SK-N-SH (cell line): ENCODE measurements at regions not wholly inside any gene's neighbourhood (a gene's known extent, or its start where the extent isn't known, plus 50 kb on each side); places are given as distances from the start of the nearest gene placed in this dataset.

Source experiments
- CTCF ChIA-PET: fragments of 300-600, 350-600 bp; formaldehyde crosslinking; extraction: SDS; loops from one replicate; lab custom pipeline; 2021; lab: Yijun Ruan, JAX
- POLR2A ChIA-PET: fragments of 350-600 bp; sonication (Branson Sonifier 250); formaldehyde crosslinking; extraction: SDS; loops from one replicate; lab custom pipeline; 2020; ENCODE audit warnings: antibody characterized with exemption, inconsistent platforms; lab: Yijun Ruan, JAX
- DNase-seq: peaks from one replicate; pipeline ENCODE4 v3.0.0; 2012
- H2AFZ ChIP-seq: fragments of 200-600 bp; sonication (generic); 2 replicates; pipeline ENCODE4 v1.8.1; 2016; ENCODE audit warnings: antibody characterized with exemption, mild to moderate bottlenecking, low read depth
- H3F3A ChIP-seq: fragments of 200-600 bp; sonication (generic); replicated peaks from 2 replicates; pipeline ENCODE3; 2016; ENCODE audit warnings: antibody characterized with exemption, mild to moderate bottlenecking; ENCODE audit not compliant: insufficient read depth
- H3K27ac ChIP-seq, 2 experiments: fragments of 200-500 bp in 1 of 2; fragments of 200-600 bp in 1 of 2; sonication (Bioruptor generic) in 1 of 2; sonication (generic), shearing (Covaris generic) in 1 of 2; 2 replicates each; pipeline versions ENCODE4 v1.5.1 to v1.6.1; 2014 to 2016; ENCODE audit warnings: low read depth in 2 of 2, inconsistent platforms in 1 of 2, low read length in 1 of 2, mild to moderate bottlenecking in 1 of 2, mixed read lengths in 1 of 2
- H3K27me3 ChIP-seq: fragments of 200-600 bp; sonication (generic), shearing (Covaris generic); 2 replicates; pipeline ENCODE4 v1.6.1; 2016; ENCODE audit warnings: mixed run types; ENCODE audit not compliant: insufficient read depth
- H3K36me3 ChIP-seq, 2 experiments: fragments of 200-500 bp in 1 of 2; fragments of 200-600 bp in 1 of 2; sonication (Bioruptor generic) in 1 of 2; sonication (generic) in 1 of 2; replicated peaks in 1 of 2; 2 replicates each; pipeline versions ENCODE3 to v1.5.1; 2014 to 2016; ENCODE audit warnings: low read length in 1 of 2, mild to moderate bottlenecking in 1 of 2; ENCODE audit not compliant: insufficient read depth in 2 of 2, control insufficient read depth in 1 of 2
- H3K4me1 ChIP-seq, 2 experiments: fragments of 200-500 bp in 1 of 2; fragments of 200-600 bp in 1 of 2; sonication (Bioruptor generic) in 1 of 2; sonication (generic), shearing (Covaris generic) in 1 of 2; 2 replicates each; pipeline versions ENCODE4 v1.5.1 to v1.6.1; 2014 to 2016; ENCODE audit warnings: low read depth in 1 of 2, low read length in 1 of 2, mixed run types in 1 of 2; ENCODE audit not compliant: insufficient read depth in 2 of 2, control insufficient read depth in 1 of 2
- H3K4me2 ChIP-seq: fragments of 200-600 bp; sonication (generic), shearing (Covaris generic); 2 replicates; pipeline ENCODE4 v1.6.1; 2017; ENCODE audit warnings: mixed run types
- H3K4me3 ChIP-seq, 2 experiments: fragments of 200-500 bp in 1 of 2; fragments of 200-600 bp in 1 of 2; sonication (Bioruptor generic) in 1 of 2; sonication (generic), shearing (Covaris generic) in 1 of 2; 2 replicates each; pipeline versions ENCODE4 v1.5.1 to v1.8.1; 2014 to 2016; ENCODE audit warnings: low read depth in 2 of 2, inconsistent platforms in 1 of 2, low read length in 1 of 2, mild to moderate bottlenecking in 1 of 2, mixed read lengths in 1 of 2, moderate library complexity in 1 of 2
- H3K79me2 ChIP-seq: fragments of 200-600 bp; sonication (generic); 2 replicates; pipeline ENCODE4 v1.8.1; 2017; ENCODE audit warnings: mild to moderate bottlenecking; ENCODE audit not compliant: insufficient read depth
- H3K9ac ChIP-seq: fragments of 200-600 bp; sonication (generic); 2 replicates; pipeline ENCODE4 v1.6.1; 2017; ENCODE audit warnings: mixed run types
- H3K9me2 ChIP-seq: fragments of 200-600 bp; sonication (generic); 2 replicates; pipeline ENCODE4 v1.6.1; 2017; ENCODE audit warnings: mixed run types
- H3K9me3 ChIP-seq: fragments of 200-600 bp; sonication (generic); 2 replicates; pipeline ENCODE4 v1.6.1; 2017; ENCODE audit warnings: mixed run types, mild to moderate bottlenecking, moderate library complexity
- H4K20me1 ChIP-seq: fragments of 200-600 bp; sonication (generic); 2 replicates; pipeline ENCODE4 v1.6.1; 2017; ENCODE audit warnings: mild to moderate bottlenecking, mixed run types; ENCODE audit not compliant: insufficient read depth
- ELF1 ChIP-seq: IDR thresholded peaks from 2 replicates; pipeline ENCODE4 v1.4.0; 2012
- EP300 ChIP-seq, 2 experiments: IDR thresholded peaks; 2 replicates each; pipeline versions ENCODE4 v1.4.0 to v1.6.1; 2012; ENCODE audit warnings: borderline replicate concordance in 1 of 2, low read depth in 1 of 2, low read length in 1 of 2
- EZH2phosphoT487 ChIP-seq: fragments of 200-600 bp; sonication (generic); IDR thresholded peaks from 2 replicates; pipeline ENCODE4 v1.6.1; 2017; ENCODE audit warnings: low read depth, mixed run types, mild to moderate bottlenecking, antibody characterized with exemption, moderate library complexity, borderline replicate concordance
- FOXM1 ChIP-seq: IDR thresholded peaks from 2 replicates; pipeline ENCODE4 v1.4.0; 2012; ENCODE audit warnings: low read depth, mild to moderate bottlenecking
- GABPA ChIP-seq: IDR thresholded peaks from 2 replicates; pipeline ENCODE4 v1.4.0; 2012; ENCODE audit warnings: low read depth, mild to moderate bottlenecking
- GATA2 ChIP-seq: sonication (generic); formaldehyde crosslinking; IDR thresholded peaks from 2 replicates; pipeline ENCODE4 v1.5.0; 2020; ENCODE audit warnings: mild to moderate bottlenecking, missing genetic modification reagents
- MEF2A ChIP-seq: IDR thresholded peaks from 2 replicates; pipeline ENCODE4 v1.4.0; 2012; ENCODE audit warnings: low read depth, borderline replicate concordance
- MXI1 ChIP-seq: IDR thresholded peaks from 2 replicates; pipeline ENCODE4 v1.6.1; 2012; ENCODE audit warnings: mild to moderate bottlenecking, low read depth, low read length, improper control_type of control experiment
- NFIC ChIP-seq: IDR thresholded peaks from 2 replicates; pipeline ENCODE4 v1.4.0; 2012; ENCODE audit warnings: borderline replicate concordance
- NRF1 ChIP-seq: IDR thresholded peaks from 2 replicates; pipeline ENCODE4 v1.6.1; 2012; ENCODE audit warnings: low read depth, mild to moderate bottlenecking, low read length
- POLR2AphosphoS5 ChIP-seq: IDR thresholded peaks from 2 replicates; pipeline ENCODE4 v1.6.1; 2012; ENCODE audit warnings: low read depth, low read length
- RAD21 ChIP-seq: IDR thresholded peaks from 2 replicates; pipeline ENCODE4 v1.6.1; 2012; ENCODE audit warnings: mild to moderate bottlenecking, low read length
- REST ChIP-seq: IDR thresholded peaks from 2 replicates; pipeline ENCODE4 v1.6.1; 2012; ENCODE audit warnings: mild to moderate bottlenecking, low read depth, low read length, moderate library complexity
- SIN3A ChIP-seq: IDR thresholded peaks from 2 replicates; pipeline ENCODE4 v1.6.1; 2012; ENCODE audit warnings: low read depth, mild to moderate bottlenecking, low read length, moderate library complexity, borderline replicate concordance
- SMC3 ChIP-seq: IDR thresholded peaks from 2 replicates; pipeline ENCODE4 v1.6.1; 2012; ENCODE audit warnings: low read depth, low read length, improper control_type of control experiment
- TEAD4 ChIP-seq: IDR thresholded peaks from 2 replicates; pipeline ENCODE4 v1.4.0; 2012; ENCODE audit warnings: mild to moderate bottlenecking, borderline replicate concordance; ENCODE audit not compliant: insufficient read depth
- USF1 ChIP-seq: IDR thresholded peaks from 2 replicates; pipeline ENCODE4 v1.4.0; 2012; ENCODE audit warnings: low read depth, borderline replicate concordance
- USF2 ChIP-seq: fragments of 150-350 bp; IDR thresholded peaks from 2 replicates; pipeline ENCODE4 v1.6.1; 2017; ENCODE audit warnings: antibody characterized with exemption, low read length, low read depth, borderline replicate concordance
- YY1 ChIP-seq: IDR thresholded peaks from 2 replicates; pipeline ENCODE4 v1.4.0; 2012; ENCODE audit warnings: low read depth, mild to moderate bottlenecking
- ZBTB33 ChIP-seq: IDR thresholded peaks from 2 replicates; pipeline ENCODE4 v1.4.0; 2012; ENCODE audit warnings: low read depth, borderline replicate concordance
- WGBS: methylation state at CpG from one replicate; pipeline ENCODE4 v1.1.6; 2017; ENCODE audit warnings: low lambda C conversion rate; 5-methylcytosine and 5-hydroxymethylcytosine counted together

GRCh38 chr12:56851462-56851861 lies 82.7 kb downstream of the SDR9C7 start:
- no peaks in the 10 kb centered on the region for H3K27me3 ChIP-seq
- H3K9ac ChIP-seq, result no peak overlapping the region
- no peak overlapping the region for H3K4me3 ChIP-seq
- no peaks in the 10 kb centered on the region for H3K36me3 ChIP-seq
- 84% methylated on average over 1 of the region's 1 CpG for WGBS
- no peaks in the 10 kb centered on the region for H4K20me1 ChIP-seq
- TF ChIP-seq MEF2A (no peak), EZH2phosphoT487 (no peak), NFIC (no peak), POLR2AphosphoS5 (no peak), GATA2 (CRISPR knock-in tag) (no peak), MXI1 (no peak)
- ChIA-PET POLR2A (no interaction called here), CTCF (no interaction called here)
- H3K9me2 ChIP-seq, result no peaks in the 10 kb centered on the region
- no peaks in the 10 kb centered on the region for H3K79me2 ChIP-seq
- no peak for DNase-seq
- H3K4me1 ChIP-seq, result no peaks in the 10 kb centered on the region
- no peak overlapping the region for H2AFZ ChIP-seq
- no peak overlapping the region for H3K27ac ChIP-seq
- H3F3A ChIP-seq, result no peaks in the 10 kb centered on the region
- no peak overlapping the region for H3K4me2 ChIP-seq
- no peaks in the 10 kb centered on the region for H3K9me3 ChIP-seq

- H3K9ac ChIP-seq, result no peak overlapping the region
- H3K79me2 ChIP-seq, result no peaks in the 10 kb centered on the region
- no peaks in the 10 kb centered on the region for H4K20me1 ChIP-seq
- H3K9me2 ChIP-seq, result no peaks in the 10 kb centered on the region
- H3K4me2 ChIP-seq, result no peak overlapping the region
- ChIA-PET POLR2A (no interaction called here), CTCF (interaction anchor here (1.2 to 1.7 kb wide), 2 partner anchors 147 to 165 kb away, joined by 4 to 10 read pairs; partner anchors contain the start of gene ZBTB39)
- DNase-seq, result no peak
- peaks cover 0 to 3% of the 10 kb centered on the region in 2 experiments; a peak in 2 of 4 replicates for H3K4me1 ChIP-seq
- H3K27ac ChIP-seq, result no peak overlapping the region
- H3F3A ChIP-seq, result no peaks in the 10 kb centered on the region
- no peak overlapping the region for H3K4me3 ChIP-seq
- H3K36me3 ChIP-seq, result no peaks in the 10 kb centered on the region
- no peak for TF ChIP-seq REST
- TF ChIP-seq EP300 (IDR thresholded peaks at IDR 0.05; ENCODE audit: borderline replicate concordance in 1 of 2, low read depth in 1 of 2, low read length in 1 of 2), result no peak
- TF ChIP-seq YY1, result no peak
- no peak for TF ChIP-seq NRF1
- TF ChIP-seq TEAD4, result no peak
- no peak for TF ChIP-seq NFIC
- no peak for TF ChIP-seq RAD21
- no peak for TF ChIP-seq SIN3A
- TF ChIP-seq ZBTB33, result no peak
- no peak for TF ChIP-seq GABPA
- TF ChIP-seq USF2, result no peak
- TF ChIP-seq ELF1, result no peak
- no peak for TF ChIP-seq USF1
- no peak for TF ChIP-seq FOXM1
- no peak for TF ChIP-seq SMC3
- H3K27me3 ChIP-seq, result no peaks in the 10 kb centered on the region; the same call in 1 of the 2 replicates
- no peaks in the 10 kb centered on the region for H3K9me3 ChIP-seq
- 27% methylated on average over 8 of the region's 8 CpGs for WGBS
- no peak overlapping the region for H2AFZ ChIP-seq
Measured at GRCh38 chr12:56840922-56841321, 77.8 kb downstream of the HSD17B6 start.
